Stimulated activated CD4-positive, alpha-beta T cell treated with anti-CD3 and anti-CD28 coated beads, Interleukin-1b, Interleukin-23, amount 100 ng/mL, for 48 hours (primary cell): ENCODE measurements at regions not wholly inside any gene's neighbourhood (a gene's known extent, or its start where the extent isn't known, plus 50 kb on each side); places are given as distances from the start of the nearest gene placed in this dataset.

Source experiments
- DNase-seq: peaks from one replicate; pipeline ENCODE4 v3.0.0-alpha.2; 2020

- no peak for DNase-seq
Observed at GRCh38 chr21:36636439-36636838, 62.5 kb upstream of the SIM2 start.

- no peak for DNase-seq
Observed at GRCh38 chr21:36639769-36640168, 59.1 kb upstream of the SIM2 start.

DNA sequence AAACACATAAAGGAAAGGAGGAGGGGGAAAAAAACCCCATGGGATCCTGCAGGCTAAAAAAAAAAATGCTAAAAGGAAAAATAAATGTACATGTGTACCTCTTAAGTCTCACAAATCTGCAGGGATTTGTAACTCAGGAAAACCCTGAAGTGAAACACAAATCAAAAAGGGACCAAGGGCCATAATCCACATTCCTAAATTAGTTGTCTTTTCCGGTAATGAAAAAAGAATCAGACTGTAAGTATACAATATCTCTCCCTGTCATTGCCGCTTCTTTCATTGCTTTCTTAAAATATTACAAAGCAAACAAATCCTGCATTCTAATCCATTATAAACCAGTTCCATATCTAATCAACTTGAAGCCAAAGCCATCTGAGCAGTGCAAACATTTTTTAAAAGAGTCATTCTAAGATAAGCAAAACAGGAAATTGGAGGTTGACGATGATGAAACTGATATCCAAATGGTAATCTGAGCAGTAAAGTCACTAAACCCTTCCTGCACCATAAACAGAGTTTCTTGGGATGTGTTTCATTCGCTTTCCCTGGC is 58.7 kb upstream of the SIM2 start:
- no peak for DNase-seq

GRCh38 chr21:36640721-36641244 is 58.1 kb upstream of the SIM2 start:
- DNase-seq = no peak

- DNase-seq = no peak
Observed at GRCh38 chr21:36641346-36641745, 57.6 kb upstream of the SIM2 start.

- DNase-seq = no peak
Observed at GRCh38 chr21:36641886-36642285, 57.0 kb upstream of the SIM2 start.

GRCh38 chr21:36642777-36643176 is 56.1 kb upstream of the SIM2 start:
- no peak for DNase-seq

DNA sequence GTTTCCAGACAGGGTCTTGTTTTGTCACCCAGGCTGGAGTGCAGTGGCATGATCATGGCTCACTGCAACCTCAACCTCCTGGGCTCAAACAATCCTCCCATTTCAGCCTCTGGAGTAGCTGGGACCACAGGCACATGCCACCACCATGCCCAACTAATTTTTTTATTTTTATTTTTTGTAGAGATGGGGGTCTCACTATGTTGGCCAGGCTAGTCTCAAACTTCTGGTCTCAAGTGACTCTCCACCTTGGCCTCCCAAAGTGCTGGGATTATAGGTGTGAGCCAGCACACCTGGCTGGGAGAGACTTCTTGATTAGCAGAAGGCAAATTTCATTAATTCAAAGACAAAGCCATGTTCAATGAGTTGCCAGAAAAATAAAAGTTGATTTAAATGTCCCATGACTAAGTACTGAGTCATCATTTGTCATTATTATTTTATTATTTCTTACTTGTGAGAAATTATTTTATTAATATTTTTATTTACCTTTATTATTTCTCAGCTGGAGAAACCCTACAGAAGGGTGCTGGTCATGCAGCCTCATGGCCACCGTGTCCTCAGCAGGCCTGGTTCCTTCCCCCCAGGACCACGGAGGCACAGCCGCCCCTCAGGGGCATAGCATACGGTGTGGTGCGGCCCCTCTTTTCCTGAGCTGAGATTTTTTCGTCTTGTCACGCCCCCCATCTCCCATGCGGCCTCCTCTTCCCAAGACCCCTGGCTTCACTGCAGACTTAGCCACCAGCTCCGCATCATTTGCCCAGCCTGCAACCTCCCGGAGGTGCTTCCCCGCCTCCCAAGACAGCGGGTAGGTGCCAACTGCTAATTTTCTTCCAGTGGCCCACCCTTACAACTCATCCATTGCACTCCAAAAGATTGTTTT is 55.3 kb upstream of the SIM2 start:
- DNase-seq = no peak

GRCh38 chr21:36646011-36646410 is 52.9 kb upstream of the SIM2 start:
- no peak for DNase-seq

- no peak for DNase-seq
Observed at GRCh38 chr21:36646645-36647044, 52.3 kb upstream of the SIM2 start.

DNA sequence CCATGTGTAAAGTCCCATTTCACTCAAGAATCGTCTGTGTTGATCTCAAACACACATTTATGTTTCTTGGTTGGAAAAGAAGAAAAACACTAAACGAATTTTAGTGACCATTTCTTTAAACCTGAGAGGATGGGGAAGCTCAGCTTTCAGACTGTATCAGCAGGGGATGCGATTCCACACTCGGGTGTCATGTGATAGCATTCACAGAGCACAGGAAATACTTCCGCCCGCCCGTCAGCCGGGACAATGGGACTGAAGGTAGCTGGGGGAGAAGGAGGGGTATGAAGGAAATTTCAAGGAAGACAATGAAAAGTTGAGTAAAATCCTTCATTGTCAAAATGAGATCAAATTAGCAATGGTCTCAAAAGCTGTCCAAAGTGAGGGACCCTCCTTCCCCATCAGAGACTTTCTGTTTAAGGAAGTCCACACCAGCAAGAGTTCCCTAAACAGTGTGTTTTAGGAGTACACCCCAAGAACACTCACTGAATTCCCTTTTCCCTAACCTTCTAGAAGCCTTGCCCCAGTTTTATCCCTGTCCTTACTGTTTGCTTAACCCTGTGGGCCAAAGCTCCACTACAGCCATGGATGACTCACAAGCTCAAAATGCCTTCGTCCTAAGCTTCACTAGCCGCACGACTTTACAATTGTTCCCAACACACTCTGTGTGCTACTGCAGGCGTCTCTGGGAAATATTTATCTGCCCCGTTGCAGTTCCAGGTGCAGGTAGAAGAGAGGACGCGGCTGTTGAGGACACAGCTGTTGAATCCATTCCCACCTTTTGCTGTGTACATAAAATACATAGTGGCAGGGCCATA is 51.4 kb upstream of the SIM2 start:
- no peak for DNase-seq
